ENCODE measurements at regions not wholly inside any gene's neighbourhood (a gene's known extent, or its start where the extent isn't known, plus 50 kb on each side); places are given as distances from the start of the nearest gene placed in this dataset.
A peak's percentile ranks its signal among the peaks of the same experiment; 100 is the strongest.
"Not testable (repeated sequence)": the region's sequence is repeated elsewhere in the genome, so short reads cannot be mapped to it uniquely, and the experiment has no call there.

- DNase-seq, result not testable (repeated sequence)
Measured at GRCh38 chr4:131883181-131883580, 1265.9 kb upstream of the PCDH10 start.

GRCh38 chr4:131925662-131926061 lies 1223.4 kb upstream of the PCDH10 start:
- DNase-seq, result not testable (repeated sequence)

GRCh38 chr4:131967646-131968045 lies 1181.4 kb upstream of the PCDH10 start:
- DNase-seq, result not testable (repeated sequence)

GRCh38 chr4:131974730-131975129 lies 1174.4 kb upstream of the PCDH10 start:
- DNase-seq, result no peak

GRCh38 chr4:131975276-131976132 lies 1173.6 kb upstream of the PCDH10 start:
- not testable (repeated sequence) for DNase-seq

- not testable (repeated sequence) for DNase-seq
Measured at GRCh38 chr4:131976133-131977002, 1172.7 kb upstream of the PCDH10 start.

GRCh38 chr4:131978120-131978519 lies 1171.0 kb upstream of the PCDH10 start:
- DNase-seq, result no peak

GRCh38 chr4:131989576-131989975 lies 1159.5 kb upstream of the PCDH10 start:
- DNase-seq, result no peak

- no peak for DNase-seq
Measured at GRCh38 chr4:132001542-132001941, 1147.6 kb upstream of the PCDH10 start.

- no peak for DNase-seq
Measured at GRCh38 chr4:132003593-132003992, 1145.5 kb upstream of the PCDH10 start.

GRCh38 chr4:132015321-132015720 lies 1133.8 kb upstream of the PCDH10 start:
- DNase-seq, result no peak

GRCh38 chr4:132016703-132017350 lies 1132.3 kb upstream of the PCDH10 start:
- DNase-seq, result no peak

GRCh38 chr4:132026166-132026565 lies 1122.9 kb upstream of the PCDH10 start:
- DNase-seq, result peak; percentile 78

GRCh38 chr4:132026816-132027215 lies 1122.3 kb upstream of the PCDH10 start:
- no peak for DNase-seq

- no peak for DNase-seq
Measured at GRCh38 chr4:132056496-132056895, 1092.6 kb upstream of the PCDH10 start.

- no peak for DNase-seq
Measured at GRCh38 chr4:132059227-132059626, 1089.9 kb upstream of the PCDH10 start.

- no peak for DNase-seq
Measured at GRCh38 chr4:132062611-132063239, 1086.4 kb upstream of the PCDH10 start.

GRCh38 chr4:132063829-132064228 lies 1085.3 kb upstream of the PCDH10 start:
- DNase-seq, result peak; percentile 22

- no peak for DNase-seq
Measured at GRCh38 chr4:132065940-132066495, 1083.1 kb upstream of the PCDH10 start.

GRCh38 chr4:132071815-132072214 lies 1077.3 kb upstream of the PCDH10 start:
- DNase-seq, result no peak

- no peak for DNase-seq
Measured at GRCh38 chr4:132076829-132077228, 1072.3 kb upstream of the PCDH10 start.

- no peak for DNase-seq
Measured at GRCh38 chr4:132085105-132085504, 1064.0 kb upstream of the PCDH10 start.

Measured in NCI-H1105 (cell line).